Spleen (tissue), 7 donors: ENCODE measurements at regions not wholly inside any gene's neighbourhood (a gene's known extent, or its start where the extent isn't known, plus 50 kb on each side); places are given as distances from the start of the nearest gene placed in this dataset.

ENCODE experiments used
- POLR2A ChIP-seq, 3 donors: fragments of 450-650 bp; IDR thresholded peaks; one replicate each; pipeline ENCODE4 v1.5.1; 2017; ENCODE audit warnings: antibody characterized with exemption in 3 of 3, mild to moderate bottlenecking in 1 of 3
- POLR2AphosphoS5 ChIP-seq, 3 donors: sonication (generic); formaldehyde crosslinking; IDR thresholded peaks; one replicate each; pipeline ENCODE4 v1.5.1; 2017; ENCODE audit warnings: antibody characterized with exemption in 3 of 3
- TF ChIP-seq, protein P1 (sequence below), 11 experiments: fragments of 200-600 bp in 7 of 11; fragments of 450-650 bp in 4 of 11; sonication (generic) in 4 of 11; IDR thresholded peaks in 8 of 11; conservative IDR thresholded peaks in 3 of 11; 1 replicate in 7 of 11; 2 replicates in 4 of 11; pipeline versions ENCODE4 v1.4.0 to v1.8.0; 2016 to 2021; ENCODE audit warnings: antibody characterized with exemption in 11 of 11, inconsistent platforms in 4 of 11, mild to moderate bottlenecking in 1 of 11
- donor health status: DM: no; HTN: no; CAD: no; lungs with moderate emphysema.
- donor health status: DM: no; HTN: no; CAD: no.
- donor health status: DM: no; HTN: no; CAD: no.

GRCh38 chr1:194975913-194976312 lies 1632.3 kb downstream of the KCNT2 start:
- TF ChIP-seq, protein P1, sequence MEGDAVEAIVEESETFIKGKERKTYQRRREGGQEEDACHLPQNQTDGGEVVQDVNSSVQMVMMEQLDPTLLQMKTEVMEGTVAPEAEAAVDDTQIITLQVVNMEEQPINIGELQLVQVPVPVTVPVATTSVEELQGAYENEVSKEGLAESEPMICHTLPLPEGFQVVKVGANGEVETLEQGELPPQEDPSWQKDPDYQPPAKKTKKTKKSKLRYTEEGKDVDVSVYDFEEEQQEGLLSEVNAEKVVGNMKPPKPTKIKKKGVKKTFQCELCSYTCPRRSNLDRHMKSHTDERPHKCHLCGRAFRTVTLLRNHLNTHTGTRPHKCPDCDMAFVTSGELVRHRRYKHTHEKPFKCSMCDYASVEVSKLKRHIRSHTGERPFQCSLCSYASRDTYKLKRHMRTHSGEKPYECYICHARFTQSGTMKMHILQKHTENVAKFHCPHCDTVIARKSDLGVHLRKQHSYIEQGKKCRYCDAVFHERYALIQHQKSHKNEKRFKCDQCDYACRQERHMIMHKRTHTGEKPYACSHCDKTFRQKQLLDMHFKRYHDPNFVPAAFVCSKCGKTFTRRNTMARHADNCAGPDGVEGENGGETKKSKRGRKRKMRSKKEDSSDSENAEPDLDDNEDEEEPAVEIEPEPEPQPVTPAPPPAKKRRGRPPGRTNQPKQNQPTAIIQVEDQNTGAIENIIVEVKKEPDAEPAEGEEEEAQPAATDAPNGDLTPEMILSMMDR (IDR thresholded peaks at IDR 0.05 in 8 of 11, conservative IDR thresholded peaks at IDR 0.05 in 3 of 11), result no peak
- TF ChIP-seq POLR2A (IDR thresholded peaks at IDR 0.05) (no peak), POLR2AphosphoS5 (IDR thresholded peaks at IDR 0.05) (no peak)
